Renal pelvis (tissue), 1 donor: ENCODE measurements at regions not wholly inside any gene's neighbourhood (a gene's known extent, or its start where the extent isn't known, plus 50 kb on each side); places are given as distances from the start of the nearest gene placed in this dataset.
A peak's percentile ranks its signal among the peaks of the same experiment; 100 is the strongest.

Source experiments
- DNase-seq: peaks from one replicate; pipeline ENCODE4 v3.0.0-alpha.2; 2013

- no peak for DNase-seq
These were observed 867.1 kb downstream of the BRD1 start for GRCh38 chr22:48960576-48960975.

GRCh38 chr22:48959496-48959895 lies 868.2 kb downstream of the BRD1 start:
- no peak for DNase-seq

DNA sequence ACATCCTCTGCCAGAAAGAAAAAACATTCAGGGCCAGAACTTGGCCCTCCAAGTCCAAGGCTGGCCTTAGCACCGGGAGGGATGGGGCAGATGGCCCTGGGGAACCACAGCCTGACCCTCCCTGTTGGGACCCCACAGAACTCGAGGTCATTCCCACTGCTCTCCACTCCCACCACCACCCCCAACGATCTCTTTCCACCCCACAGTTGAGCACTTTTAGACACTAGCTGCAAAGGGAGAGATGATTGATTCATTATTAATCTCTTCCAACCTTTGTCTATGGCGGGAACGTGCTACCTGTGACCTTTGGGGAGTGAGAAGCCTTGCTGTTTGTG lies 869.7 kb downstream of the BRD1 start:
- DNase-seq, result no peak

GRCh38 chr22:48957311-48957986 lies 870.2 kb downstream of the BRD1 start:
- no peak for DNase-seq

- no peak for DNase-seq
These were observed 872.0 kb downstream of the BRD1 start for GRCh38 chr22:48955351-48956311.

- DNase-seq, result peak; percentile 19
These were observed 872.8 kb downstream of the BRD1 start for GRCh38 chr22:48954781-48955311.

DNA sequence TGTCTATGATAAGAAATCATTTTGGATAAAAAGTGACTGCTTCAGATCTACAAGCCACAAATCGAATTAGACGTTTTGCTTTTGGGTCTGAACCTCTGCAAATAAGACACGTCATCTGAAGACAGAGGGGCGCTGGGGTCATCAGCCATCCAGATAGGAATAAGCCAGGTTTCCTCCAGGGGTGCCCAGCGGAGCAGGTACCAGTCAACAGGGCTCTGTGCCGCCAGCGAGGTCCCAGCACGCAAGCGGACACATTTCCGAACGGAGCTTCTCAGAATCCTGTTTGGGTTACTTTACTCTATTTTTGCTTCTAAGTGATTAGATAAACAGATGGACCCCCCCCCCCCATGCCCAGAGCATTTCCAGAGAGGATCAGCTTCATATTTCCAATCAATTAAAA lies 873.8 kb downstream of the BRD1 start:
- no peak for DNase-seq

- no peak for DNase-seq
These were observed 874.5 kb downstream of the BRD1 start for GRCh38 chr22:48953103-48953720.

DNA sequence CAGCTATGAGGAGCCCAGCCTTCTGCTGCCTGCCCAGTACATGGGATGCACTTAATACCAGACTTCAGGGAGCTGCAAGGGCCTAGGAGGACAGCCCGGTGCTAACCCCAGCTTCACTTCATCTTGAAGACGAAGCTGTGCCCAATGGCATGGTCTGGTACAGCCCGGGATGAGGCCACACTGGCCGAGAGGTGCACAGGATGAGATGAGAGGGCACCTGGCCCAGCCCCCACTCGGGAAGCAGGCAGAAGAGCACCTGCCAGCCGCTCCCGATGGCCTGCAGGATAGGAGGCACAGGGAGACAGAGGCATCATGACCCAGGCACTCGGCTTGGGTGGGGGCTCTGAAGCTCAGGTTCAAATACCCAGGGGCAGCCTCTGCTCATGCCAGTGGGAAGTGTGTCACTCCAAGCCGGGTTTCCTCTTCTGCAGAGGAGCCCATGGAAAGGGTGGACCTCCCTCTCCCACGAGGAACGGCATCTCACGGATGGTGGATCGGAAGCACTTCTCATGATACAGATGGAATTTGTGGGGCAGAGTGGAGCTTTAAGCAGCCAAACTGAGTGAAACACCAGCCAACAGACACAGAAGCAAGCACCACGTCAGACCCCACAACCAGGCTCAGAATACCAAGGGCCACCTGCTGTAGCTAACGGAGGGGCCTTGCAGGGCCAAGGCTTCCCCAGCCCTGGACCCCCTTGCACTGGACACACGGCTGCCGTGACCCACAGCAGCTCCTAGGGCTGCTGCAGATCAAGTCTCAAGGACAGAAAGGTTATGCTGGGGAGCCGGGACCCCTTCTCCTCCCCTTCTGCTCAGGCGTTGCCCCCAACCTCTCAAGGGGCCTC lies 875.2 kb downstream of the BRD1 start:
- no peak for DNase-seq

DNA sequence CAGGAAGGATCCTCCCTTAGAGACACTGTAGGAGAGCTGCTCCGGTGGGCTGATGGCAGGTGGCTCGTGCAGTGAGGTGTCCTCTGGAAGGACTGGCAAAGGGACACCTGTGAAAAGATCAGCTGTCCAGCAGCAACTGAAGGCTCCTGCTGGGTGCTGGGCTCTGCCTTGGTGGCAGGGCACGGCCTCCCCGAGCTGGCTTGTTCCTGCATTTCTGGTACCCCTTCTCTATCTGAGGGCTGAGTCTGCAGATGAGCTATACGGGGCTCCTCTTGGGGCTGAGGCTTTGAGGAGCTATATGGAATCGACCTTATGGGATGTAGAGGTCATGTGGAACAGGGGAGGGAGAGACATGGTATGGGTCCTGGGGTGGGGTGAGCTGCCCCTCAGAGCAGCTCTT lies 875.8 kb downstream of the BRD1 start:
- no peak for DNase-seq

GRCh38 chr22:48950151-48950915 lies 877.3 kb downstream of the BRD1 start:
- peak; percentile 35 for DNase-seq

- no peak for DNase-seq
These were observed 878.1 kb downstream of the BRD1 start for GRCh38 chr22:48949375-48950149.

GRCh38 chr22:48948575-48949170 lies 879.0 kb downstream of the BRD1 start:
- no peak for DNase-seq

DNA sequence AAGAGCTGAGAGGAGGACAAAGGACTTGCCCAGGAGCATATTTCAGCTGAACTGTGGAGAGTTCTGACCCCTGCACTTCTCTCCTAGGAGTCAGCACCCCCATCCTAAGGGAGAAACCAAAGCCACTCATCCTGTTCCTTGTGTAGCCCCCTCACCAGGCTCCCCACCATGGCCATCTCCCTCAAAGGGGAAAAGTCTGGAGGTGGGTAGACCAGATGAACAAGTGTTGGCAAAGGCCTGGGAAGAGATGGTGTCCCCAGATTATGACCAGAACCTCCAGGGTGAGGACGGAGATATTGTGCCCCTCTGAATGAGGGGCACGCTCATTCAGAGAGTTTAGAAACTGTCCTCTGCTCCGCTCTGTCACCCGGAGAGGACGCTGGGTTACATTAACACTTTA lies 880.0 kb downstream of the BRD1 start:
- DNase-seq, result no peak

DNA sequence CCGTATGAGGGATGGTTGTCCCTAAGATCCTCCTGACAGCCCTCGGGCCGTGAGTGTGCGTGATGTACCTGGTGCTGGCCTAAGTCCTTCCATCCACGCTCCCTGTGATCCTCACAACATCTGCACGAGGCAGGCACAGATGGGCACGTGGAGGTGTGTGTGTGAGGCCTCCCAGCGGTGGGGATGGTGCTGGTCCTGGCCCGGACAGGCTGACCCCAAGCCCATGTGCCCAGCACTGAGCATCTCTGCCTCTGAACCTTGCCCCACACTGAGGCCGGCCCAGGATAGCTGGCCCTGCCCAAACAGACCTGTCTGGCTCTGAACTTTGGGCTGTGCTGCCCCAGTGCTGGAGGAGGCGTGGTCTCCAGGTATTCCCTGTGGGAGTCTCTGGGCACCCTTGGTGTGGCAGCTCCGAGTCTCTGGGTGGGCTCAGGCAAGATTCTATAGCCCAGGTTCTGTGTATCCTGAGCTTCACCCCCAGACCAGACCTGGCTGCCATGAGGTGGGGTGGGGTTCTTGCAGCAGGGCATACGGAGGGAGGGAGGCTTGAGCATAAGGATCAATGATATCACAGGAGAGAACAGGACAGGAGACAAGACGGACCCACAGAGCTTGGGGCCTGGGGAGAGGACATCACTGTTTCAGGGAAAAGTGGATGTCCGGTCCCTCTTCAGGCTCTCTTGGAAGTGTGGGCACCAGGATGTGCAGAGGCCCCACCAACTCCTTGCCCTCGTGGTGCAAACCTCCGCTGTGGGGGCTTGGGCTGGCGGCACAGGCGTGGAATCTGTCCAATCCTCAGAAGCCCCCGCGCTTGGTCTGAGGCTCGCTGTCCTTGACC lies 881.8 kb downstream of the BRD1 start:
- no peak for DNase-seq

GRCh38 chr22:48944751-48945620 lies 882.7 kb downstream of the BRD1 start:
- DNase-seq, result no peak

DNA sequence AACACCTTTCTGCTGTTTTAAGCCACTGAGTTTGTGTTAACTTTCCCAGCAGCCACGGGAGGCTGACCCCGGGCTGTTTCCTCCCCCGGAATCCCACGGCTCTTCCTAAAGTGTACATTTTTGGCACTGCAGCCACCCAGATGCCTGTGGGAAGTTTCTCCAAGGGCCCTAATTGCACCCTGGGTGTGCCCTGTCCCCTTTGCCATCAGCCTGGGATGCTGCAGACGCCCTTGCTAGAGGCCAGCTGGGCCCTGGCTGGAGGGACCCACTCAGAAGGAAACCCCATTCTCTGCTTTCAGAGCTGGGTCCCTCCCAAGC lies 883.3 kb downstream of the BRD1 start:
- no peak for DNase-seq
